ENCODE measurements at regions not wholly inside any gene's neighbourhood (a gene's known extent, or its start where the extent isn't known, plus 50 kb on each side); places are given as distances from the start of the nearest gene placed in this dataset.

- intact Hi-C loops (cut with DNase I), result no loop called here
- no peaks in the 10 kb centered on the region for H3K27me3 ChIP-seq
- DNase-seq (no peak), ATAC-seq (no peak)
- no peak for TF ChIP-seq CTCF (IDR thresholded peaks at IDR 0.05)
- TF ChIP-seq POLR2A (IDR thresholded peaks at IDR 0.05), result no peak
- no peaks in the 10 kb centered on the region for H3K36me3 ChIP-seq (replicated peaks in 1 of 2; ENCODE audit: insufficient read depth in 1 of 2, low read depth in 2 of 2)
- H3K4me1 ChIP-seq, result peaks cover 32% of the 10 kb centered on the region
- WGBS, 2 donors, result 43 to 54% methylated on average over 1 of the region's 1 CpG
- no peaks in the 10 kb centered on the region for H3K9me3 ChIP-seq
- no peak overlapping the region for H3K27ac ChIP-seq
- H3K4me3 ChIP-seq, result no peak overlapping the region
Observed at GRCh38 chr12:75708802-75709201, 197.4 kb upstream of the KRR1 start.

- H3K36me3 ChIP-seq (replicated peaks in 1 of 2; ENCODE audit: insufficient read depth in 1 of 2, low read depth in 2 of 2), result no peaks in the 10 kb centered on the region
- ATAC-seq (no peak), DNase-seq (no peak)
- H3K4me3 ChIP-seq, result no peak overlapping the region
- no peaks in the 10 kb centered on the region for H3K9me3 ChIP-seq
- TF ChIP-seq CTCF (IDR thresholded peaks at IDR 0.05) (no peak), POLR2A (IDR thresholded peaks at IDR 0.05) (no peak)
- no peaks in the 10 kb centered on the region for H3K27me3 ChIP-seq
- 82 to 86% methylated on average over 3 of the region's 3 CpGs for WGBS, 2 donors
- intact Hi-C loops (cut with DNase I), result no loop called here
- no peak overlapping the region for H3K27ac ChIP-seq
- peaks cover 31% of the 10 kb centered on the region for H3K4me1 ChIP-seq
Observed at GRCh38 chr12:75707983-75708382, 196.6 kb upstream of the KRR1 start.

GRCh38 chr12:75706786-75707605, 195.6 kb upstream of the KRR1 start:
- no peak for DNase-seq
- intact Hi-C loops (cut with DNase I), result no loop called here
- H3K27ac ChIP-seq, result peak overlapping the region in 1 of 4 donors; percentile 15
- ATAC-seq, result no peak
- H3K4me1 ChIP-seq, result peaks cover 21% of the 10 kb centered on the region
- 80 to 81% methylated on average over 8 of the region's 8 CpGs for WGBS, 2 donors
- TF ChIP-seq CTCF (IDR thresholded peaks at IDR 0.05), result no peak
- no peak for TF ChIP-seq POLR2A (IDR thresholded peaks at IDR 0.05)
- no peaks in the 10 kb centered on the region for H3K9me3 ChIP-seq
- H3K36me3 ChIP-seq (replicated peaks in 1 of 2; ENCODE audit: insufficient read depth in 1 of 2, low read depth in 2 of 2), result no peaks in the 10 kb centered on the region
- no peak overlapping the region for H3K4me3 ChIP-seq
- H3K27me3 ChIP-seq, result no peaks in the 10 kb centered on the region

GRCh38 chr12:75705749-75706711, 194.6 kb upstream of the KRR1 start:
- TF ChIP-seq CTCF (IDR thresholded peaks at IDR 0.05) (no peak), POLR2A (IDR thresholded peaks at IDR 0.05) (no peak)
- peaks cover 19% of the 10 kb centered on the region for H3K4me1 ChIP-seq
- DNase-seq (peak in 2 of 4 donors; percentile 20 to 49), ATAC-seq (peak; percentile 66)
- peak overlapping the region in 2 of 4 donors; percentile 15 to 20 for H3K27ac ChIP-seq
- no peak overlapping the region for H3K4me3 ChIP-seq
- WGBS, 2 donors, result 63% methylated on average over 8 of the region's 8 CpGs
- H3K36me3 ChIP-seq (replicated peaks in 1 of 2; ENCODE audit: insufficient read depth in 1 of 2, low read depth in 2 of 2), result no peaks in the 10 kb centered on the region
- H3K9me3 ChIP-seq, result no peaks in the 10 kb centered on the region
- H3K27me3 ChIP-seq, result no peaks in the 10 kb centered on the region
- intact Hi-C loops (cut with DNase I), result no loop called here

Data from body of pancreas (tissue), 4 donors.